ENCODE measurements at regions not wholly inside any gene's neighbourhood (a gene's known extent, or its start where the extent isn't known, plus 50 kb on each side); places are given as distances from the start of the nearest gene placed in this dataset.

DNA sequence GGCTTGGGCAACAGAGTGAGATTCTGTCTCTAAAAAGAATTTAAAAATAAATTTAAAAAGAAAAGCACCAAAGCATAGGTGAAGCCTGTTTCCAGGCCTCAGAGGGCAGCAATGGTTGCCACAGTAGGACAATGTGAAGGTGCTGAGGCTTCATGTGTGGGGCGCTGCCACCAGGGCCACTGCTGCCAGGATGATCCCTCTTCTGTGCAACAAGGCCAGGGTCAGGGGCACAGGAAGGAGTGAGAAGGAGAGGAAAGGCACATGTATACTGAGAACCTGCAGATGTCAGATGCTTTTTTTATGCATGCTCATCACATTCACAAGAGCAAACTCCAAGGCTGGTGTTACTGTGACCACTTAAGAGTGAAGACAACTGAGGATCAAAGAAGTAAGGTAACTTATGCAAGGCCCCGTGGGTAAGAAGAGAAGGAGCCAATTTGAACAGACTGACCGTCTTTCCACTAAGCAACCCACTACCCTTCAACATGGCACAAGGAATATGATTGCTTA is 79.7 kb upstream of the ACKR3 start:
- no peak overlapping the region for H3K27ac ChIP-seq (ENCODE audit: low read length)
- no peak overlapping the region for H3K27ac Mint-ChIP-seq
- intact Hi-C loops (cut with micrococcal nuclease) = no loop called here
- H3K27me3 Mint-ChIP-seq (ENCODE audit: low read depth in 2 of 2) = peaks cover 3 to 24% of the 10 kb centered on the region in 2 donors
- no peaks in the 10 kb centered on the region for H3K4me1 Mint-ChIP-seq
- ATAC-seq = no peak
- no peaks in the 10 kb centered on the region for H3K36me3 Mint-ChIP-seq
- WGBS (ENCODE audit: insufficient coverage) = 96% methylated on average over 2 of the region's 3 CpGs
- no peaks in the 10 kb centered on the region for H3K27me3 ChIP-seq (ENCODE audit: control insufficient read depth, insufficient read depth, low read length)
- H3K9me3 Mint-ChIP-seq = no peaks in the 10 kb centered on the region
- H3K36me3 ChIP-seq (ENCODE audit: control insufficient read depth, insufficient read depth, low read length) = no peaks in the 10 kb centered on the region
- no peak for DNase-seq
- H3K4me3 Mint-ChIP-seq = no peak overlapping the region
- H3K4me1 ChIP-seq (ENCODE audit: control insufficient read depth, insufficient read depth, low read length) = no peaks in the 10 kb centered on the region
- no peaks in the 10 kb centered on the region for H3K9me3 ChIP-seq (ENCODE audit: control insufficient read depth, insufficient read depth, low read length)
- TF ChIP-seq, protein P1, sequence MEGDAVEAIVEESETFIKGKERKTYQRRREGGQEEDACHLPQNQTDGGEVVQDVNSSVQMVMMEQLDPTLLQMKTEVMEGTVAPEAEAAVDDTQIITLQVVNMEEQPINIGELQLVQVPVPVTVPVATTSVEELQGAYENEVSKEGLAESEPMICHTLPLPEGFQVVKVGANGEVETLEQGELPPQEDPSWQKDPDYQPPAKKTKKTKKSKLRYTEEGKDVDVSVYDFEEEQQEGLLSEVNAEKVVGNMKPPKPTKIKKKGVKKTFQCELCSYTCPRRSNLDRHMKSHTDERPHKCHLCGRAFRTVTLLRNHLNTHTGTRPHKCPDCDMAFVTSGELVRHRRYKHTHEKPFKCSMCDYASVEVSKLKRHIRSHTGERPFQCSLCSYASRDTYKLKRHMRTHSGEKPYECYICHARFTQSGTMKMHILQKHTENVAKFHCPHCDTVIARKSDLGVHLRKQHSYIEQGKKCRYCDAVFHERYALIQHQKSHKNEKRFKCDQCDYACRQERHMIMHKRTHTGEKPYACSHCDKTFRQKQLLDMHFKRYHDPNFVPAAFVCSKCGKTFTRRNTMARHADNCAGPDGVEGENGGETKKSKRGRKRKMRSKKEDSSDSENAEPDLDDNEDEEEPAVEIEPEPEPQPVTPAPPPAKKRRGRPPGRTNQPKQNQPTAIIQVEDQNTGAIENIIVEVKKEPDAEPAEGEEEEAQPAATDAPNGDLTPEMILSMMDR (IDR thresholded peaks at IDR 0.05) = no peak
- no peak overlapping the region for H3K4me3 ChIP-seq (ENCODE audit: low read length)

DNA sequence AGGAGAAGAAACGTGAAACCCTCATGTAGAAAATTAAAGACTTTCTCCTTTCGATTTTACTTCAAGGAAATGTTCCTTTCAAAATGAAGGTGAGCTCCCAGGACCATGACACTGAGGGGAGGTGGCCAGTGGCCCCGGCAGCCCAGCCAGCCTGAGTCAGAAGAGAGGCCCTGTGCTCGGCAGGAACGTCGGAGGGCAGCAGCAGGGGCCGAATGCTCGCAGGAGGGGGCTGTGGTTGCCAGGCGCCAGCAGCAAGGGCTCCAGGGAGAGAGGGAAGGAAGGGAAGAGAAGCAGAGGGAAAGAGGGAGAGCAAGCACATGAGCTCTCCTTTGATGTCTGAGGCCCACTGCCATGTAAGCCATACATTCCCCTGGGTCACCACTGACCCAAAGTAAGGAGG is 73.3 kb upstream of the ACKR3 start:
- H3K27me3 Mint-ChIP-seq (ENCODE audit: low read depth in 2 of 2) = peaks cover 5 to 8% of the 10 kb centered on the region in 2 donors
- 89% methylated on average over 9 of the region's 9 CpGs for WGBS (ENCODE audit: insufficient coverage)
- no peak overlapping the region for H3K27ac Mint-ChIP-seq
- intact Hi-C loops (cut with micrococcal nuclease) = no loop called here
- Histone ChIP-seq H3K9me3 (ENCODE audit: control insufficient read depth, insufficient read depth, low read length) (no peaks in the 10 kb centered on the region), H3K27me3 (ENCODE audit: control insufficient read depth, insufficient read depth, low read length) (no peaks in the 10 kb centered on the region), H3K4me1 (ENCODE audit: control insufficient read depth, insufficient read depth, low read length) (no peaks in the 10 kb centered on the region), H3K4me3 (ENCODE audit: low read length) (no peak overlapping the region), H3K27ac (ENCODE audit: low read length) (no peak overlapping the region), H3K36me3 (ENCODE audit: control insufficient read depth, insufficient read depth, low read length) (no peaks in the 10 kb centered on the region)
- no peaks in the 10 kb centered on the region for H3K4me1 Mint-ChIP-seq
- DNase-seq = no peak
- H3K4me3 Mint-ChIP-seq = no peak overlapping the region
- no peaks in the 10 kb centered on the region for H3K36me3 Mint-ChIP-seq
- TF ChIP-seq, protein P1 (IDR thresholded peaks at IDR 0.05) = no peak
- no peak for ATAC-seq
- H3K9me3 Mint-ChIP-seq = no peaks in the 10 kb centered on the region

DNA sequence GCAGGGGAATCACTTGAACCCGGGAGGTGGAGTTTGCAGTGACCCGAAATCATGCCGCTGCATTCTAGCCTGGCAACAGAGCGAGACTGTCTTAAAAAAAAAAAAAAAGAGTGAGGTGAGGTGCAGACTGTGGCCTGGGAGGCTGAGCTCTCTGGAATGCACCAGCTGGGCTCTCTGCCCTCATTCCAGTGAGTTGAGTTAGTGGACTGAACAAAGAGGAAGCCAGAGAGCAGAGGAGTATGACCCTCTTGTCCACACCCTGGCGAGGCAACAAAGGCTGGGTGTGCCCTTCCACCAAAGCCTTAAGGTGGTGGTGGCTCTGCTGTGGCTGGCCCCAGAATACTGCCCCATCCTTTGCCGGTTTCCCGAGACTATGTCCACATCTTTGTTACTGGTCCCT is 71.3 kb upstream of the ACKR3 start:
- H3K36me3 ChIP-seq (ENCODE audit: control insufficient read depth, insufficient read depth, low read length) = no peaks in the 10 kb centered on the region
- WGBS (ENCODE audit: insufficient coverage) = 90% methylated on average over 7 of the region's 7 CpGs

More for the DNA sequence above, 71.3 kb upstream of the ACKR3 start:
- H3K9me3 Mint-ChIP-seq = no peaks in the 10 kb centered on the region
- H3K27ac Mint-ChIP-seq = no peak overlapping the region
- ATAC-seq (no peak), DNase-seq (no peak)
- Histone ChIP-seq H3K9me3 (ENCODE audit: control insufficient read depth, insufficient read depth, low read length) (no peaks in the 10 kb centered on the region), H3K27me3 (ENCODE audit: control insufficient read depth, insufficient read depth, low read length) (no peaks in the 10 kb centered on the region), H3K4me1 (ENCODE audit: control insufficient read depth, insufficient read depth, low read length) (no peaks in the 10 kb centered on the region), H3K27ac (ENCODE audit: low read length) (no peak overlapping the region), H3K4me3 (ENCODE audit: low read length) (no peak overlapping the region)
- H3K27me3 Mint-ChIP-seq (ENCODE audit: low read depth in 2 of 2) = peaks cover 10 to 13% of the 10 kb centered on the region in 2 donors
- H3K36me3 Mint-ChIP-seq = no peaks in the 10 kb centered on the region
- no peaks in the 10 kb centered on the region for H3K4me1 Mint-ChIP-seq
- intact Hi-C loops (cut with micrococcal nuclease) = no loop called here
- TF ChIP-seq, protein P1 (IDR thresholded peaks at IDR 0.05) = no peak
- H3K4me3 Mint-ChIP-seq = no peak overlapping the region
